ENCODE measurements at regions not wholly inside any gene's neighbourhood (a gene's known extent, or its start where the extent isn't known, plus 50 kb on each side); places are given as distances from the start of the nearest gene placed in this dataset.

GRCh38 chr18:27242392-27243047, 57.4 kb upstream of the CHST9 start:
- no peak for TF ChIP-seq CTCF (IDR thresholded peaks at IDR 0.05)

GRCh38 chr18:27240383-27240782, 55.3 kb upstream of the CHST9 start:
- H3K4me3 ChIP-seq (ENCODE audit: low read depth, low read length) = no peak overlapping the region
- no peaks in the 10 kb centered on the region for H3K27me3 ChIP-seq (ENCODE audit: control insufficient read depth, insufficient read depth, low read length)
- no peaks in the 10 kb centered on the region for H3K4me1 ChIP-seq
- no peaks in the 10 kb centered on the region for H3K79me2 ChIP-seq
- H2AFZ ChIP-seq = no peak overlapping the region
- H3K9me3 ChIP-seq (ENCODE audit: control insufficient read depth, low read length) = no peaks in the 10 kb centered on the region
- no peak overlapping the region for H3K4me2 ChIP-seq (ENCODE audit: low read length)
- no peak for TF ChIP-seq CTCF (IDR thresholded peaks at IDR 0.05)
- no peak overlapping the region for H3K27ac ChIP-seq
- no peaks in the 10 kb centered on the region for H3K36me3 ChIP-seq (ENCODE audit: control insufficient read depth, insufficient read depth, low read length)
- no peak overlapping the region for H3K9ac ChIP-seq

More at GRCh38 chr18:27242392-27243047, 57.4 kb upstream of the CHST9 start:
- Histone ChIP-seq H3K36me3 (ENCODE audit: control insufficient read depth, insufficient read depth, low read length) (no peaks in the 10 kb centered on the region), H3K9me3 (ENCODE audit: control insufficient read depth, low read length) (no peaks in the 10 kb centered on the region), H3K27me3 (ENCODE audit: control insufficient read depth, insufficient read depth, low read length) (no peaks in the 10 kb centered on the region), H3K79me2 (no peaks in the 10 kb centered on the region), H3K4me3 (ENCODE audit: low read depth, low read length) (no peak overlapping the region), H2AFZ (no peak overlapping the region), H3K27ac (no peak overlapping the region), H3K4me2 (ENCODE audit: low read length) (no peak overlapping the region), H3K4me1 (no peaks in the 10 kb centered on the region), H3K9ac (no peak overlapping the region)

- no peaks in the 10 kb centered on the region for H3K4me1 ChIP-seq
- no peaks in the 10 kb centered on the region for H3K36me3 ChIP-seq (ENCODE audit: control insufficient read depth, insufficient read depth, low read length)
- H3K79me2 ChIP-seq = no peaks in the 10 kb centered on the region
- H3K4me3 ChIP-seq (ENCODE audit: low read depth, low read length) = no peak overlapping the region
- H3K27me3 ChIP-seq (ENCODE audit: control insufficient read depth, insufficient read depth, low read length) = no peaks in the 10 kb centered on the region
- no peaks in the 10 kb centered on the region for H3K9me3 ChIP-seq (ENCODE audit: control insufficient read depth, low read length)
- no peak for TF ChIP-seq CTCF (IDR thresholded peaks at IDR 0.05)
- H3K9ac ChIP-seq = no peak overlapping the region
- no peak overlapping the region for H3K27ac ChIP-seq
- H2AFZ ChIP-seq = no peak overlapping the region
- H3K4me2 ChIP-seq (ENCODE audit: low read length) = no peak overlapping the region
These were observed 54.6 kb upstream of the CHST9 start for GRCh38 chr18:27239669-27240068.

GRCh38 chr18:27235218-27235870, 50.2 kb upstream of the CHST9 start:
- no peaks in the 10 kb centered on the region for H3K36me3 ChIP-seq (ENCODE audit: control insufficient read depth, insufficient read depth, low read length)
- no peaks in the 10 kb centered on the region for H3K9me3 ChIP-seq (ENCODE audit: control insufficient read depth, low read length)
- no peak overlapping the region for H3K9ac ChIP-seq
- H3K4me2 ChIP-seq (ENCODE audit: low read length) = no peak overlapping the region
- H3K79me2 ChIP-seq = no peaks in the 10 kb centered on the region
- TF ChIP-seq CTCF (IDR thresholded peaks at IDR 0.05) = no peak
- H3K27ac ChIP-seq = no peak overlapping the region
- no peak overlapping the region for H3K4me3 ChIP-seq (ENCODE audit: low read depth, low read length)
- no peaks in the 10 kb centered on the region for H3K27me3 ChIP-seq (ENCODE audit: control insufficient read depth, insufficient read depth, low read length)
- H2AFZ ChIP-seq = no peak overlapping the region
- H3K4me1 ChIP-seq = no peaks in the 10 kb centered on the region

Data from parathyroid adenoma (tissue), 2 donors.